HuH-7 (cell line): ENCODE measurements at regions not wholly inside any gene's neighbourhood (a gene's known extent, or its start where the extent isn't known, plus 50 kb on each side); places are given as distances from the start of the nearest gene placed in this dataset.
A peak's percentile ranks its signal among the peaks of the same experiment; 100 is the strongest.
"Not testable (repeated sequence)": the region's sequence is repeated elsewhere in the genome, so short reads cannot be mapped to it uniquely, and the experiment has no call there.

Source experiments
- DNase-seq: peaks from one replicate; pipeline ENCODE4 v3.0.0; 2011; ENCODE audit warnings: low spot score

DNA sequence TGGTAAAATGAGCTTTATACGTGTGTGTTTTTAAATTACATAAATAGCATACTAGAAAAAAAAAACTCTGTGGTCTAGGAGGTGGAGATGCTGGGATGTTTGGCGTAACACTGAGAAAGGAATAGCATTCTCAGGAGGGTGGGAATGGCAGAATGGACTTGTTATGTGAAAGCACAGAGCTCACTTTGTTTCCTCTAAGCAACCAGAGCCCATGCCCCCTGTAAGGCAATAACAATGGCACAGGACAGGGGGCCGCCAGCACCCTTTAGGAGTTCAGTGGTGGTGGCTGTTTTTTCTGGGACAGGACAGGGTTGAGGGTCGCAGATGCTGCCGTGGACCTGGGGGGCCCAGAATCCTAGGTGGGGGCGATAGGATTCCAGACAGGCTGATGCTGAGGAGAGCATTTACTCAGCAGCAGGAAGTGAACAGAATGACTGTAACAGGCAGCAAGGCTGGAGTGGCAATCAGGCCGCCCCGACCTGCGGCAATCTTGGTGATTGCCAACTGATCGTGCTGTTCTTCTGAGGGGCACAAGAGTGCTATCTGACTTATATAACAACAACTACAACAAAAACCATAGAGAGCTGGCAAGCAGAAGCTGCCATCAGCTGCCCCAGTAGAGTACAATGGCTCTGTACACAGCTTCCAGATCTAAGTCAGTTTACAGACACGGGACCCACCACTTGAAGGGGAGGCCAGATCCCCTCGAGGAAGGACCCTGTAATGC lies 160.4 kb downstream of the UACA start:
- no peak for DNase-seq

DNA sequence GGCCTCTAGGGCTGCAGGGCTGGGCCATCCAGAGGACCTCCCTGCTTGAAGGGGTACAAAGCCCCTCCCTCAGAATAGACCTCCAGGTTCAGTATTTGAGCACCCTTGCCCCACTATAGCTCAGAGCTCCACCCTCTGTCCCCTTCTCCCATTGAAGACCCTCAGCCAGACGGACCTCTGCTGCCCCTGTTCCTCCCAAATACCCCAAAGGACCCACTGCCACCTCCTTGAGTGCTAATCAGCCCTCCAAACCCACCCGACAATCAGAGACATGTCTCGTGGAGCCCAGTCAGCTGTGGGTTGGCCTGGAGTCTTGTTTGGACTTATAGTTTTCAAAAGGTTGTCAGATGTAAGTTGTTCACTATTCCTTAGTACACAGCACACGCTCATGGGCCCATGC lies 161.1 kb downstream of the UACA start:
- no peak for DNase-seq

DNA sequence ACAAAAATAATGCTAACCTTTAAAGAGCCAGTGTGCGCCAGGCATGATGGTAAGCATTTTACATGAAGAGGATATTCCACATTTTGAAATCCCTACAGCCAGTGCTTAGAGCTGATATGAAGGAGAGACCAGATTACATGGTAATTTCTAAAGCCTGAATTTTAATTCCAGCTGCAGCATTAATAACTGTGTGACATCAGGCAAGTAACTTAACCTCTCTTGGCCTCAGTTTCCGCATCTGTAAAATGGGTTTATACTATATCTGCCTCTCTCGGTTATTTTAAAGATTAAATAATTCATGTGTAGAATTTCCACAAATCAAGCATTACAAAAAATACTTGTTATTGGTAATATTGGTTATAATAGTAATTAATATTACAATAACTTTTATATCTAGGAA lies 165.4 kb downstream of the UACA start:
- DNase-seq = no peak

DNA sequence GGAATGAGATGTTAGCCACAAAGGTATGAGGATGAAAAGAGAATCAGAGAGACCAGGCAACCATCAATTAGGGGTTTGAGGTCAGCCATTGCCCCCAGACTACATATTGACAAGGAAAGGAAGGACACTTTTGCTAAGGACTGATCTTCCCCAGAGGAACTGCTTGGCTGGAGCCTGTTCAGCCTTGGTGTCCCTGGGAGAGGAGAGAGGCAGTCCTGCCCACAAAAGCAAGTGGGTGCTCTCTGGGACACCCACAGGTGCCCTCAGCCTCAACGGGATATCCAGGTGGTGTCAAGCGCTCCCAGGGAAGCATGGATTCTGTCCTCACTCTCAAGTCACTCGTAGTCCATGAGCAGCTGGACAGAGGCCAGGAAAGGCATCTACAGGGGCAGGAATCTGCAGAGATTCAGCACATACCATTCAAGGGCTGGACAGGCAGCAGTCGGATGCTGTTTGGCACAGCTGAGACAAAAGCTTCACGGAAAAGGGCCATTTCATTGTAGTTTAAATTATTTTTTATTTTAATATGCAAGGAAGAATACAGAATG lies 166.2 kb downstream of the UACA start:
- no peak for DNase-seq

DNA sequence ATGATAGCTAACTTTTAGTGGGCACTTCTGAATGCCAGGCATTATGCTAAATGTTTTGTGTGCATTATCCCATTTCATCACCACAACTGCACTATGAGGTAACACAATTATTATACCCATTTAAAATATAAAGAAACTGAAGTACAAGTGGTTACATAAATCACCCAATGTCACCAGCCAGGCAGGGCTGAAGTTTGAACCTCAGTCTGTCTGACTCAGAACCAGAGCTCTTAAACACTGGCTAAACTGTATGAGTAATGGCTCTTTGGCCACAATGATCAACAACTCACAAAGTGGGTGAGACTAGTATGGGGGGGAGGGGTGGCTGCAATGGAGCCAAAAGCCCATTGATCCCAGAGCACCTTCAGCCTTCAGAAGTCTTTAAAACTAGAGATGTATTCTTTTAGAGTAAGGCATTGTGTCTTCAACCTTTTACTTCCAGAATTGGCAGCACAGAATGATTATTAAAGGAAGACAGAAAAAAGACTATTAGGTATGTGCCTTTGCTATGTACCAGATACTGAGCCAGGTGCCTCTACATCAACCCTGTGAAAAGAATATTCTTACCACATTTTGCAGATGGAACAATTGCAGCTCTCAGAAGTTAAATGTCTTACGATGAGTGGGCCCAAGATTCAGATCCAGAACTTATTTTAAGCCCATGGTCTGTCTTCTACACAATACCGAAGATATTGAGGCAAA lies 166.9 kb downstream of the UACA start:
- no peak for DNase-seq

DNA sequence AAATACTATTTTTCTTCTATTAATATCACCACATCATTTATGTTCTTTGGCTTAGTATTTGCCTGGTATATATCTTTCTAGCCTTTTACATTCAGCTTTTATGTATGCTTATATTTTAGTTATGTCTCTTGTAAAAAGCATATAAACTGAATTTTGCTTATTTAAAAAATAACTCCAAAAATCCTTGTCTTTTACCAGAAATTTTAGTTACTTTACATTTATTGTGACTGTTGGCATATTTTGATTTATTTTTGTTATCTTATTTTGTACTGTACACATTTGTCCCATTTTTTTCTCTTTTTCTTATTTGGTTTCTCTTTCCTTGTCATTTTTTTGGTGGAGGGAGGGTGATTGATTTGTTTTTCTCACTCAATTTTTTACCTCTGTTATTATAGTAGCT lies 169.6 kb downstream of the UACA start:
- DNase-seq = no peak

DNA sequence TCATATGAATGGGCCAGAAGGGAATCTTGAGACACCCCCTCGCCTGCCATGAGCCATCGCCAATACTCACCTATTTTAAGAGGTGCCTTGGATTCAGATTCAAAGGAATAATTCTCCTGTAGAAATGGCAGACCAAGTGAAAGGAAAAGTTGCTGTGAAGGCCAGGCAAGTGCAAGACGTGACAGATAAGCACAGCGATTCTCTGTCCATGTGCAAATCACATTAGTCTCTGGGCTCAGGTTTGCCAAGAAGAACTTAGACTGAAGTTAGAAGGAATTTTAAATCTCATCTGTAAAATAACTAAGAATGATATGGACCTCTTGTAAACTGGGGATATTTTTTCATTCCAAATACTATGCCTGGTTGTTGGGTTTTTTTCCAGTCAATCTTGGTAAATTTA lies 173.6 kb downstream of the UACA start:
- DNase-seq = no peak

DNA sequence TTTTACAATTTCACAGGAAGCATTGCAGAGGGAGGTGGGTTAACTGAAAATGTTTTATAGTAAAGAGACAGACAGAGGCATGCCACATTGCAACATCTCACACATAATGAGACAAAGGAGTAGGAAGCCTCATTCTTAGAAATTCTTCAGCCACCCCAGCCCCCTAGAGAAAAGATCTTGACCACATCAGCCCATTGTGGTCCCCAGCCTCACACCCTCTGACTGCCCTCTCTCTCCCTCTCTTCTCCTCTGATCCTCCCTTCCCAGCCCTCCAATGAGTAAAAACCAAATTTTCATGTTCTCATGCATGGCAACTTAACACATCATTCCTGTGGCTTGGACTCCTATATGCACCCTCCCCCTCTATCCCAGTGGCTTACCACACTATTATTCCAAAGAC lies 174.1 kb downstream of the UACA start:
- DNase-seq = no peak

DNA sequence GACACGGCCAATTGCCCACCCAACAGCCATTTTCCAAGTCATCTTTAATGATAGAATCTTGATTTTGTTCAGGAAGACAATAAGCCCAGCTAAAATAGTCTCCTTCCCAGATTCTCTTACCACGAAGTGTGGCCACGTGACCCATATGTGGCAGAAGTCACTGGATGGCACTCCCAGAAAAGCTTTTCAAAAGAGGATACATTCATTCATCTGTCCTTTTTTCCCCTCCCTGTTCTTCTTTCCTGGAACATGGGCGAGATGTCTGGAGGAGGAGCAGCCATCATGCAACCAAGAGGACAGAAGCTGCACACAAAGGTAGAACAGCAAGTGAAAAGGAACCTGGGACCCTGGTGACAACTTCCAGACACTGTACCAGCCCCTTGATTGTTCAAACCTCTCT lies 174.7 kb downstream of the UACA start:
- no peak for DNase-seq

DNA sequence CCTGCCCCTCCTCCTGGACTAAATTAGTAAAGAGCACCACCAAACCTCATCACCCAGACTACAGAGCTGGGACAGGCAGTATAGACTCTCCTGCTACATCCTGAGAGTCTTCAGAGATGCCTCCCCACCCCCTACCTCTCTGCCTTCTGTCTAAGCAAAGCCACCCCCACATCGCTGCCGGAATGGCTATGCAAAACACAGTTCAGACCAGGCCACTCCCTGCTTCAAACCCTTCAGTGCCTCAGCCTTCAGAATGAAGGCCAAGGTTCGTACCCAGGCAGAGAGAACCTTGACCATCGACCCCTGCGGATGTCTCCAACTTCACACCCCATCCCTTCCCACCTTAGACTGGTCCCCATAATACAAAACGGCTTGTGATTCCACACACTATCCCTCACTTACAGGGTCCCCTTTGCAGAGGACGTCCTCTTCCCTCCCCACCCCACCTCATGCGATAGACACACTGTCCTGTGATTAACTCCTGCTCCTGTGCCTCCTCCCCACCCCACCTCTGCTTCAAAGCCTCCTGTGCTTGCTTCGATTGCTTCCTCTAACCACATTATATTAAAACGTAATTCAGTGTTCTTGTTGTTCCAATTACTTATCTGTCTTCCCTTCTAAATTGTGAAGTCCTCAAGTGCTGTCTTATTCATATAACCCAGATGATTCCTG lies 175.3 kb downstream of the UACA start:
- no peak for DNase-seq

DNA sequence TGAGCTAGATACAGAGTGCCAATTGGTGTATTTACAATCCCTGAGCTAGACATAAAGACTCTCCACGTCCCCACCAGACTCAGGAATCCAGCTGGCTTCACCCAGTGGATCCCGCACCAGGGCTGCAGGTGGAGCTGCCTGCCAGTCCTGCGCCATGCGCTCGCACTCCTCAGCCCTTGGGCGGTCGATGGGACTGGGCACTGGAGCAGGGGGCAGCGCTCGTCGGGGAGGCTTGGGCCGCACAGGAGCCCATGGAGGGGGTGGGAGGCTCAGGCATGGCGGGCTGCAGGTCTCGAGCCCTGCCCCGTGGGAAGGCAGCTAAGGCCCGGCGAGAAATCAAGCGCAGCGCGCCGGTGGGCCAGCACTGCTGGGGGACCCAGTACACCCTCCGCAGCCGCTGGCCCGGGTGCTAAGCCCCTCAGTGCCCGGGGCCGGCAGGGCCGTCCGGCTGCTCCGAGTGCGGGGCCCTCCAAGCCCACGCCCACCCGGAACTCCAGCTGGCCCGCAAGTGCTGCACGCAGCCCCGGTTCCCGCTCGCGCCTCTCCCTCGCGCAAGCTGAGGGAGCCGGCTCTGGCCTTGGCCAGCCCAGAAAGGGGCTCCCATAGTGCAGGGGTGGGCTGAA lies 176.2 kb downstream of the UACA start:
- DNase-seq = not testable (repeated sequence)

DNA sequence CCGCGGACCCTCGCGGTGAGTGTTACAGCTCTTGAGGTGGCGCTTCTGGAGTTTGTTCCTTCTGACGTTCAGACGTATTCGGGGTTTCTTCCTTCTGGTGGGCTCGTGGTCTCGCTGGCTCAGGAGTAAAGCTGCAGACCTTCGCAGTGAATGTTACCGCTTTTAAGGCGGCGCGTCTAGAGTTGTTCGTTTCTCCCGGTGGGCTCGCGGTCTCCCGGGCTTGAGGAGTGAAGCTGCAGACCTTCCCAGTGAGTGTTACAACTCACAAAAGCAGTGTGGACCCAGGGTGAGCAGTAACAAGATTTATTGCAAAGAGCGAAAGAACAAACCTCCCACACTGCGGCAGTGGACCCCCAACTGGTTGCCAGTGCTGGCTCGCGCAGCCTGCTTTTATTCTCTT lies 177.1 kb downstream of the UACA start:
- no peak for DNase-seq

DNA sequence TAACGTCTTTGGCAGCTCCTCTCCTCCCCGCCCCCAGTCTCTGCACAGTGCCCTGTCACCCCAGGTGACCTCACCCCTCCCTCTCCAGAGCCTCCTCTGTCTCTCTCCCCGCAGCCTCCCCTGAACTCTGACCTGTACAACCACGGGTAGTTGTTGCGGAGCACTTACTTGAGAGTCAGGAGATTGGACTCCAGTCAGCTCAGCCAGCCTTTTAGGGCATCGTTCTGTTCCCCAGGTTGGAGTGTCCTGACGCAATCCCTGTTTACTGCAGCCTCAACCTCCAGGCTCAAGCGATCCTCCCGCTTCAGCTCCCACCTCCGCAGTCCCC lies 177.7 kb downstream of the UACA start:
- peak; percentile 67 for DNase-seq

DNA sequence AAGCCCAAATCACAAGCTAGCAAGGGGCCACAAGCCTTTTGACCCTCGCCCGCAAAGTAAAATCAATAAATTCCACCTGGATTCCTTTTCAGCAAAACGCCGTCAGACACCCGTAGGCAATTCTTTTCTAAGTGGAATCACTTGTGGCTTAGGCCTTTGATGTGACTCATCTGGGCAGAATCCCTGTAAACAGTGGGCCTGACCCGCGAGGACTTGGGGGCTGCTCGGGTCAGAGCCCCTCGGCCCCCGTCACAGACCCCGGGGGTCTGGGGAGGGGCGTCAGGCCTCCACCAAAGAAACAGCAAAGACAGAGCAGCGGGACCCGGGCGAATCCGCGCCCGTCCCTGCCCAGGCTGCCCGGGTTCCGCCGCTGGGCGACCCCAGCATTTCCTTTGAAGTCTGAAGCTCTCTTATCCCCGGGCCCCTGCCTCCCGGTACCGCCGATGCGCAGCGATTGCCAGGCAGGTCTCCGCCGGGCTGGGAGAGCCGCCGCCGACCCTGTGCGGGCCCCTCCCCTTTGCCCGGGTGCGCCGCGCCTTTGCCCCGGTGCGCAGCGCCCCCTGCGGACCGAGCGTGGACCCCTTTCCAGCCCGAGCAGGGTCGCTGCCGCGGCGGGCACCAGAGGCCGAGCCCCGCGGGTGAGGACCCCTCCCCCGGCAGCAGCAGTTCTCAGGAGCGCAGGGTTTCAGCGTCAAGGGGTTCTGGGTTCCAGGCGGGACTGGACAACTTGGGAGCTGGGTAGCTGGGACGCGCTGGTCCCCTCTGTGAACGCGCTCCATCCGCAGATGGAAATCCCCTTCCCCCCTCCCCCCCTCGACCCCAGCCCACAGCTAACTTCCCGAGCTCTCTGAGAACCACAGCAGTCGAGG lies 178.3 kb downstream of the UACA start:
- peak; percentile 86 for DNase-seq

DNA sequence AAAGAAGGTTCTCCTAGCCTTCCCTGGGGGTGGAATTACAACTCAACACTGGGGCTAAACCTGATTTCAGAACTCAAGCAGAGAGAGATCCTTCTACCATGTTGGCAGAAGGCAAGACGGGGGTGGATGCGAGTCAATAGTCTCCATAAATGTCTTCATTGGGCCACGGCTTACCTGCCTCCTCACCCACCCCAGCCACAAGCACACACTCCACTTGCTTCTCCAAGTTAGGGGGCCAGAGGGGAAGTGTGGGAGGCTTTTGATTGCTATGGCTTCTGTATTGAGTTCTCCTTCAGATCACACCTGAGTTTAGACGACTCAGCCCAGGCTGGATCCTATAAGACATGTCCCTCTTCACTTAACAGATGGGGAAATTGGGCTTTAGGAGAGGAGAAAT lies 178.9 kb downstream of the UACA start:
- DNase-seq = no peak

DNA sequence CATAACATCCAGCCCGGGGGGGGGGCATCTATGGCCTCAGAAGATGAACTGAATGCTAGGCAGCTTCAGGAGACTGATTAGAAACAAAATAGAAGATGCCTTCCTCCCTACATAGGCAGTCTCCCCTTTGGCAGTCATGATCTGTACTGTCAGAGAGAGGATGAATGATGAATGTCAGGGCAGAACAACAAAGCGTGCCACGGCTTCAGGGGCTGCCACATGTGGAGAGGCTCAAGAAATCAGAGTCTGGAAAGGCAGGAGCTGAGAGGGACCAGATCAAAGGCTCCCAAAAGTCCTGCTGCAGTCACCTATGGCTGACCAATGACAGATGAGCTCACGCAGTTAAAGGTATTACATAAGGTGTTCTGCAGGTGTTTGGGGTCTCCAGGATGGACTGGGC lies 180.4 kb downstream of the UACA start:
- DNase-seq = no peak

DNA sequence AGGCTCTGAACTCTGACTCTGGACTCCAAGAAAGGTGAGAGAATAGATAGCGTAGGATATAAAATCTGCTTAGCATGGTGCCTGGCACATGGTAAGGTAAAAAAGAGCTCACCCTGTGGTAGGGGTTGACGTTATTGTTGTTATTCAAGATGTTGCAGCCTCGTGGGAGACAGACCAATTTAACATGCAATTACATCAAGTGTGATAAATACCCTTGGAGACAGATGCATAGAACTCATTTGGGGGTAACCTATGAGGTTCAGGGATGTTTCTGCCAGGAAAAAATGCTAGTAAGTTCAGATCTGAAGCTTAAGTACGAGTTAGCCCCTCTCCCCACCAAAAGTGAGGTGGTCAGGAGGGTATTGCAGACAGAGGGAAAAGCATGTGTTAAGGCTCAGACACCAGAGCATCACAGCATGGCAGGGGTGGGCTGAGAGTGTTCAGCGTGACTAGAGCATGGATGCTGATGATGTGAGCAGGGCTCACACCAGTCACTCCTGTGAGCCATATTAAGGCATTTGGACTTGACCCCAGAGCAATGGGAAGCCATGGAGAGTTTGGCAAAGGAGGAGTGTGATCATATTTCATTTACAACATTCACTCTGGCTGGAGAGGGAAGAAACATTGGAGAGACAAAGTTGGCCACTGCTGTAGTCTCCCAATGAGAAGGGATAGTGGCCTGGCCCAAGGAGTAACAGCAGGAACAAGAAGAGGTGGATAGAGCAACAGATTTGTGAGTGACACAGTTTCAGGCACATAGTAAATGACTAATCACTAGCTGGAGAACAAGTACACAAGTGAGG lies 181.0 kb downstream of the UACA start:
- no peak for DNase-seq

DNA sequence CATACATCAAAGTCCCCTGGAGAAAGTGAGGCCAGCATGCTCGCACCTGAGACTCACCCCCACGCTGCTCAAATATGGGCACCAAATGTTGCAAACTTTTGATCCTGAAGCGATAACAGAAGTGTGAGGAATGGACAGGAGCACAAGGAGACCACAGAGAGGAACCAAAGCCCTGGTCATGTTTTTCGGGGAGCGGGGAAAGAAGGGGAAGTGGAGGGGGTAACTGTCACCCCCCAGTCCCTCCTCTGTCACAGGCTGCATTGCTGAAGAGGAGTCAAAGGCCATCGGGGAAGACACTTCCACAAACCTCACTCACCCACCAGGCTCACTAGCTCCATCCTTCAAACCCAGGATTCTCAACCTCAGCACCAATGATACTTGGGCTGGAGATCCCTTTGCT lies 182.4 kb downstream of the UACA start:
- no peak for DNase-seq

DNA sequence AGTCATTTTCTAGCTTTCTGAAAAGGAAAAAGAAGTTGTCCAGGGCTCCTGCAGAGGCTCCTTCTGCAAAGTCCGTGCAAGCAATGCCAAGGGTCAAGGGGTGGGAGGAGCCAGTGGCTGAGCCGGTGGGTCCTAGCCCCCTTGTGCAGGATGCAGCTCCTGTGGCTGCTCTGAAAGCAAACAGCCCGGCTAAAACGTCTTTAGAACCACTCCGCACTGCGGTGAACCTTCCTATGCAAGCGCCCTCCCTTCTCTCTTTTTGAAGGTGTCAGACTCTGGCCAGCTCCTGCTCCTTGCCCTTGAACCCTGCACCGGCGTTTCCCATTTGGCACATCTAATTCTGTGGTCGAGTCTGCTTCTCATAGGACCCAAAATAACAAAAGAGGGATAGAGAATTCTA lies 183.1 kb downstream of the UACA start:
- no peak for DNase-seq

DNA sequence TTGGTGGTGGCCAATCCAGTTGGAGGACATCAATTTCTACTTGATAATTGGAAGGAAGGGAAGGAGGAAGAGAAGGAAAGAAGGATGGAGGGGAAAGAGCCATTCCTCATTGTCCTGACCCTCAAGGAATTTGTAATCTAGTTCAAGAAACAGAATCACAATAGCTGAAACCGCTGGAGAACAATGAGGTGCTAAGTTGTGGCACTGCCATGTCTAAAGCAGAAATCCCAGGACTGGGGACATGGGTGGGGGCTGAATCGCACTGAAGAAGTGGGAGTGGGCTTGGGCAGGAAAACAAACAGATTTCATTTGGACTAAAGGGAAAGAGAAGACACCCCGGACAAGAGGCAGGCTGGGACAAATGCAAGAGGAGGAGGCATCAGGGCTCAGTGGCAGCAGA lies 183.6 kb downstream of the UACA start:
- no peak for DNase-seq

DNA sequence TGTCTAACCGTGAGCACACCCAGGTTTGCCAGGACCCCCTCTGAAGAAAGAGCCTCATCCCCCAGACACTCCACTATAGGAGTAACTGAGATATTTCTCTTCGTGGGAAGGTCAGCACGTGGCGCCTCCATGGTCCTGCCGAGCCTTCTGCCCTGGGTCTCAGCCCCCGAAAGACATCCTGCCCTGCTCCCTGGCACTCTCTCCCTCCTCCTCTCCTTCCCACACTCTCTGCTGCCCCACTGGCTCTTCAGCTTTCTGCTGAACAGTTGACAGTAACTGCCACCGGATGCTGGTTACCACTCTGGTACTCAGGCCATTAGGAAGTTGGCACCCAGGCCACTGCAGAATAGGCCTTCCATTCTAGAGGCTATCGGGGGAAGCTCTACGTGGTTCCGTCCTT lies 185.2 kb downstream of the UACA start:
- DNase-seq = no peak
